Immature natural killer cell (primary cell): ENCODE measurements at regions not wholly inside any gene's neighbourhood (a gene's known extent, or its start where the extent isn't known, plus 50 kb on each side); places are given as distances from the start of the nearest gene placed in this dataset.

Experiments used
- DNase-seq, 3 donors: peaks; one replicate each; pipeline ENCODE4 v3.0.0; 2022; ENCODE audit warnings: mixed read lengths in 1 of 3
- H3K27ac Mint-ChIP-seq, 6 donors: one replicate each; pipeline ENCODE4 v1.8.0; 2020; ENCODE audit warnings: mixed read lengths in 6 of 6, mild to moderate bottlenecking in 5 of 6, inconsistent platforms in 4 of 6, moderate library complexity in 3 of 6
- H3K27me3 Mint-ChIP-seq, 3 donors: one replicate each; pipeline ENCODE4 v1.8.0; 2020 to 2021; ENCODE audit warnings: low read depth in 3 of 3, mild to moderate bottlenecking in 3 of 3, mixed read lengths in 3 of 3, moderate library complexity in 3 of 3, inconsistent platforms in 1 of 3
- H3K36me3 Mint-ChIP-seq, 3 donors: one replicate each; pipeline ENCODE4 v1.8.0; 2020; ENCODE audit warnings: mixed read lengths in 3 of 3, inconsistent platforms in 2 of 3, mild to moderate bottlenecking in 2 of 3
- H3K4me1 Mint-ChIP-seq, 2 donors: one replicate each; pipeline ENCODE4 v1.8.0; 2020; ENCODE audit warnings: inconsistent platforms in 2 of 2, mild to moderate bottlenecking in 2 of 2, mixed read lengths in 2 of 2, moderate library complexity in 1 of 2
- H3K4me3 Mint-ChIP-seq, 5 donors: one replicate each; pipeline ENCODE4 v1.8.0; 2020; ENCODE audit warnings: mild to moderate bottlenecking in 5 of 5, mixed read lengths in 5 of 5, inconsistent platforms in 3 of 5, moderate library complexity in 3 of 5
- H3K9me3 Mint-ChIP-seq, 6 donors: one replicate each; pipeline ENCODE4 v1.8.0; 2020; ENCODE audit warnings: mild to moderate bottlenecking in 6 of 6, mixed read lengths in 6 of 6, inconsistent platforms in 4 of 6, moderate library complexity in 3 of 6

- Mint-ChIP-seq H3K9me3 (no peaks in the 10 kb centered on the region), H3K27ac (no peak overlapping the region), H3K4me3 (no peak overlapping the region), H3K4me1 (no peaks in the 10 kb centered on the region), H3K27me3 (peaks cover 0 to 5% (median 0%) of the 10 kb centered on the region in 3 donors), H3K36me3 (no peaks in the 10 kb centered on the region)
- DNase-seq: no peak
Measured at GRCh38 chr3:102018551-102018950, 169.2 kb downstream of the NFKBIZ start.

- Mint-ChIP-seq H3K9me3 (no peaks in the 10 kb centered on the region), H3K27me3 (peaks cover 0 to 10% (median 1%) of the 10 kb centered on the region in 3 donors), H3K4me3 (no peak overlapping the region), H3K4me1 (no peaks in the 10 kb centered on the region), H3K36me3 (no peaks in the 10 kb centered on the region), H3K27ac (no peak overlapping the region)
- DNase-seq: no peak
Measured at GRCh38 chr3:102020735-102021134, 171.4 kb downstream of the NFKBIZ start.

- Mint-ChIP-seq H3K36me3 (no peaks in the 10 kb centered on the region), H3K27me3 (peaks cover 0 to 13% (median 1%) of the 10 kb centered on the region in 3 donors), H3K9me3 (no peaks in the 10 kb centered on the region), H3K4me3 (no peak overlapping the region), H3K4me1 (no peaks in the 10 kb centered on the region), H3K27ac (no peak overlapping the region)
- DNase-seq: no peak
Measured at GRCh38 chr3:102024270-102024904, 175.1 kb downstream of the NFKBIZ start.

- Mint-ChIP-seq H3K27ac (no peak overlapping the region), H3K4me3 (no peak overlapping the region), H3K36me3 (no peaks in the 10 kb centered on the region), H3K27me3 (peaks cover 0 to 8% (median 1%) of the 10 kb centered on the region in 3 donors), H3K9me3 (peaks cover 0 to 1% (median 0%) of the 10 kb centered on the region in 6 donors), H3K4me1 (no peaks in the 10 kb centered on the region)
- DNase-seq: no peak
Measured at GRCh38 chr3:102025606-102026270, 176.4 kb downstream of the NFKBIZ start.

- Mint-ChIP-seq H3K9me3 (peaks cover 0 to 1% (median 0%) of the 10 kb centered on the region in 6 donors), H3K4me3 (no peak overlapping the region), H3K36me3 (no peaks in the 10 kb centered on the region), H3K27me3 (peaks cover 0 to 8% (median 1%) of the 10 kb centered on the region in 3 donors), H3K4me1 (no peaks in the 10 kb centered on the region), H3K27ac (no peak overlapping the region)
- DNase-seq: no peak
Measured at GRCh38 chr3:102026656-102027055, 177.3 kb downstream of the NFKBIZ start.

GRCh38 chr3:102030661-102031060 is 181.3 kb downstream of the NFKBIZ start:
- Mint-ChIP-seq H3K36me3 (no peaks in the 10 kb centered on the region), H3K27me3 (peaks cover 0 to 4% (median 0%) of the 10 kb centered on the region in 3 donors), H3K27ac (no peak overlapping the region), H3K4me3 (no peak overlapping the region), H3K9me3 (peaks cover 0 to 1% (median 0%) of the 10 kb centered on the region in 6 donors), H3K4me1 (no peaks in the 10 kb centered on the region)
- DNase-seq: no peak

- H3K36me3 Mint-ChIP-seq: no peaks in the 10 kb centered on the region
- no peak overlapping the region for H3K4me3 Mint-ChIP-seq
- DNase-seq: no peak
- no peaks in the 10 kb centered on the region for H3K4me1 Mint-ChIP-seq
- H3K9me3 Mint-ChIP-seq: peaks cover 0 to 1% (median 0%) of the 10 kb centered on the region in 6 donors
- H3K27ac Mint-ChIP-seq: no peak overlapping the region
- H3K27me3 Mint-ChIP-seq: no peaks in the 10 kb centered on the region
Measured at GRCh38 chr3:102031834-102032233, 182.5 kb downstream of the NFKBIZ start.

GRCh38 chr3:102032491-102033383 is 183.4 kb downstream of the NFKBIZ start:
- Mint-ChIP-seq H3K4me1 (no peaks in the 10 kb centered on the region), H3K27ac (no peak overlapping the region), H3K4me3 (no peak overlapping the region), H3K27me3 (peaks cover 0 to 2% (median 0%) of the 10 kb centered on the region in 3 donors), H3K36me3 (no peaks in the 10 kb centered on the region), H3K9me3 (peaks cover 0 to 1% (median 0%) of the 10 kb centered on the region in 6 donors)
- DNase-seq: no peak

- Mint-ChIP-seq H3K4me3 (no peak overlapping the region), H3K27ac (no peak overlapping the region), H3K27me3 (peaks cover 0 to 4% (median 0%) of the 10 kb centered on the region in 3 donors), H3K36me3 (no peaks in the 10 kb centered on the region), H3K4me1 (peaks cover 2 to 7% of the 10 kb centered on the region in 2 donors), H3K9me3 (peaks cover 0 to 7% (median 1%) of the 10 kb centered on the region in 6 donors)
- DNase-seq: no peak
Measured at GRCh38 chr3:102034639-102035451, 185.5 kb downstream of the NFKBIZ start.

GRCh38 chr3:102036017-102036416 is 186.7 kb downstream of the NFKBIZ start:
- DNase-seq: no peak
- Mint-ChIP-seq H3K27ac (no peak overlapping the region), H3K4me1 (peaks cover 2 to 7% of the 10 kb centered on the region in 2 donors), H3K27me3 (peaks cover 0 to 4% (median 0%) of the 10 kb centered on the region in 3 donors), H3K9me3 (peaks cover 0 to 9% (median under 1%) of the 10 kb centered on the region in 6 donors), H3K36me3 (no peaks in the 10 kb centered on the region), H3K4me3 (no peak overlapping the region)

GRCh38 chr3:102036472-102036871 is 187.2 kb downstream of the NFKBIZ start:
- Mint-ChIP-seq H3K9me3 (peaks cover 0 to 9% (median 3%) of the 10 kb centered on the region in 6 donors), H3K36me3 (no peaks in the 10 kb centered on the region), H3K27ac (no peak overlapping the region), H3K4me1 (peaks cover 2 to 7% of the 10 kb centered on the region in 2 donors), H3K27me3 (peaks cover 0 to 4% (median 0%) of the 10 kb centered on the region in 3 donors), H3K4me3 (no peak overlapping the region)
- no peak for DNase-seq

- no peaks in the 10 kb centered on the region for H3K36me3 Mint-ChIP-seq
- H3K4me1 Mint-ChIP-seq: peaks cover 2 to 7% of the 10 kb centered on the region in 2 donors
- no peak overlapping the region for H3K4me3 Mint-ChIP-seq
- H3K27ac Mint-ChIP-seq: no peak overlapping the region
- H3K27me3 Mint-ChIP-seq: peaks cover 0 to 4% (median 0%) of the 10 kb centered on the region in 3 donors
- no peak for DNase-seq
- peaks cover 0 to 9% (median 3%) of the 10 kb centered on the region in 6 donors for H3K9me3 Mint-ChIP-seq
Measured at GRCh38 chr3:102037209-102037608, 187.9 kb downstream of the NFKBIZ start.

- H3K9me3 Mint-ChIP-seq: peaks cover 0 to 9% (median 3%) of the 10 kb centered on the region in 6 donors
- peaks cover 0 to 4% (median 0%) of the 10 kb centered on the region in 3 donors for H3K27me3 Mint-ChIP-seq
- DNase-seq: no peak
- no peaks in the 10 kb centered on the region for H3K36me3 Mint-ChIP-seq
- peaks cover 2 to 7% of the 10 kb centered on the region in 2 donors for H3K4me1 Mint-ChIP-seq
- H3K4me3 Mint-ChIP-seq: no peak overlapping the region
- H3K27ac Mint-ChIP-seq: no peak overlapping the region
Measured at GRCh38 chr3:102037791-102038190, 188.5 kb downstream of the NFKBIZ start.
